HCT116 (cell line): ENCODE measurements at regions not wholly inside any gene's neighbourhood (a gene's known extent, or its start where the extent isn't known, plus 50 kb on each side); places are given as distances from the start of the nearest gene placed in this dataset.

Experiments used
- ATAC-seq: fragments of 200-7000 bp; cut with Tn5 transposase; 2 replicates; pipeline ENCODE4 v1.9.1; 2020; ENCODE audit warnings: mild to moderate bottlenecking, moderate library complexity
- BruUV-seq: library from RNA; stranded (reverse); fragments of 400-500 nt; replicated peaks from 2 replicates; lab custom pipeline; 2021; lab: Mats Ljungman, UMichigan
- CTCF ChIA-PET: fragments of 300-600 bp; sonication (Branson Sonifier 250); formaldehyde crosslinking; loops from one replicate; lab custom pipeline; 2021; ENCODE audit warnings: antibody characterized with exemption; lab: Charles Lee
- POLR2A ChIA-PET: fragments of 300-600, 350-600 bp; sonication (Branson Sonifier 250); formaldehyde crosslinking; loops from one replicate; lab custom pipeline; 2021; ENCODE audit warnings: antibody characterized with exemption; lab: Charles Lee
- RAD21 ChIA-PET, 2 experiments: fragments of 300-600 bp; sonication (Branson Sonifier 250); formaldehyde crosslinking; loops; one replicate each; lab custom pipeline; 2023; ENCODE audit warnings: low total read pairs in 2 of 2; ENCODE audit not compliant: uncharacterized antibody in 2 of 2, unreplicated experiment in 2 of 2, low non-redundant PET in 1 of 2; lab: Charles Lee
- DNase-seq: peaks from one replicate; pipeline ENCODE4 v3.0.0-alpha.2; 2010; ENCODE audit warnings: low read depth, low spot score
- H2AFZ ChIP-seq: fragments of 200-600 bp; shearing (Covaris generic), sonication (generic); 2 replicates; pipeline ENCODE4 v1.6.1; 2017; ENCODE audit warnings: low read depth, mixed run types, mixed read lengths, antibody characterized with exemption, low read length; ENCODE audit not compliant: poor library complexity, severe bottlenecking
- H3K27ac ChIP-seq: 2 replicates; pipeline ENCODE4 v1.5.1; 2012; ENCODE audit warnings: low read depth, low read length
- H3K27me3 ChIP-seq: fragments of 200-600 bp; sonication (generic); 2 replicates; pipeline ENCODE4 v1.6.1; 2016; ENCODE audit warnings: mixed run types, low read length, mixed read lengths; ENCODE audit not compliant: insufficient read depth
- H3K36me3 ChIP-seq, 2 experiments: fragments of 200-500 bp in 1 of 2; fragments of 200-600 bp in 1 of 2; sonication (Bioruptor generic) in 1 of 2; sonication (generic) in 1 of 2; 2 replicates each; pipeline versions ENCODE4 v1.5.1 to v1.6.1; 2014 to 2016; ENCODE audit warnings: low read length in 2 of 2, inconsistent platforms in 1 of 2, mixed read lengths in 1 of 2, mixed run types in 1 of 2; ENCODE audit not compliant: insufficient read depth in 2 of 2, control insufficient read depth in 1 of 2
- H3K4me1 ChIP-seq, 2 experiments: fragments of 200-600 bp in 1 of 2; sonication (generic) in 1 of 2; 2 replicates each; pipeline versions ENCODE4 v1.5.1 to v1.6.1; 2012 to 2017; ENCODE audit warnings: low read length in 2 of 2, inconsistent platforms in 1 of 2, mild to moderate bottlenecking in 1 of 2, mixed read lengths in 1 of 2, mixed run types in 1 of 2, moderate library complexity in 1 of 2; ENCODE audit not compliant: insufficient read depth in 2 of 2, control insufficient read depth in 1 of 2
- H3K4me2 ChIP-seq: fragments of 200-600 bp; sonication (generic); 2 replicates; pipeline ENCODE4 v1.6.1; 2017; ENCODE audit warnings: mixed run types, low read length, mixed read lengths
- H3K4me3 ChIP-seq, 2 experiments: fragments of 200-600 bp in 1 of 2; sonication (generic) in 1 of 2; replicated peaks in 1 of 2; 2 replicates each; pipeline ENCODE4 v1.5.1; 2011 to 2016; ENCODE audit warnings: low read length in 2 of 2, control low read depth in 1 of 2, low read depth in 1 of 2, mild to moderate bottlenecking in 1 of 2, mixed read lengths in 1 of 2, mixed run types in 1 of 2
- H3K79me2 ChIP-seq: fragments of 200-600 bp; sonication (generic); 2 replicates; pipeline ENCODE4 v1.6.1; 2017; ENCODE audit warnings: mild to moderate bottlenecking, mixed run types, low read length, moderate library complexity, mixed read lengths; ENCODE audit not compliant: insufficient read depth
- H3K9ac ChIP-seq: fragments of 200-600 bp; sonication (generic); 2 replicates; pipeline ENCODE4 v1.6.1; 2016; ENCODE audit warnings: low read length, mixed read lengths
- H3K9me2 ChIP-seq: fragments of 200-600 bp; sonication (generic), shearing (Covaris generic); 2 replicates; pipeline ENCODE4 v1.6.1; 2017; ENCODE audit warnings: mixed run types, mild to moderate bottlenecking, moderate library complexity; ENCODE audit not compliant: insufficient read depth
- H3K9me3 ChIP-seq, 2 experiments: fragments of 200-500 bp in 1 of 2; fragments of 200-600 bp in 1 of 2; sonication (Bioruptor generic) in 1 of 2; sonication (generic) in 1 of 2; 2 replicates each; pipeline ENCODE4 v1.6.1; 2014 to 2017; ENCODE audit warnings: low read length in 2 of 2, mixed read lengths in 2 of 2, inconsistent platforms in 1 of 2, low read depth in 1 of 2, mild to moderate bottlenecking in 1 of 2, mixed run types in 1 of 2, moderate library complexity in 1 of 2; ENCODE audit not compliant: control insufficient read depth in 1 of 2, insufficient read depth in 1 of 2
- H4K20me1 ChIP-seq: fragments of 200-600 bp; sonication (generic), shearing (Covaris generic); 2 replicates; pipeline ENCODE4 v1.6.1; 2017; ENCODE audit warnings: mixed run types, mild to moderate bottlenecking, moderate library complexity; ENCODE audit not compliant: insufficient read depth
- CEBPB ChIP-seq: IDR thresholded peaks from 2 replicates; pipeline ENCODE4 v1.6.1; 2012; ENCODE audit warnings: low read depth
- EGR1 ChIP-seq: IDR thresholded peaks from 2 replicates; pipeline ENCODE4 v1.6.1; 2012; ENCODE audit warnings: low read depth
- ELF1 ChIP-seq: IDR thresholded peaks from 2 replicates; pipeline ENCODE4 v1.6.1; 2012; ENCODE audit warnings: low read depth, borderline replicate concordance
- EZH2 ChIP-seq: fragments of 200-600 bp; sonication (generic); IDR thresholded peaks from 2 replicates; pipeline ENCODE4 v1.6.1; 2017; ENCODE audit warnings: antibody characterized with exemption, mixed run types
- EZH2phosphoT487 ChIP-seq: fragments of 200-600 bp; IDR thresholded peaks from 2 replicates; pipeline ENCODE4 v1.6.1; 2018; ENCODE audit warnings: antibody characterized with exemption, borderline replicate concordance
- FOSL1 ChIP-seq: IDR thresholded peaks from 2 replicates; pipeline ENCODE4 v1.6.1; 2012; ENCODE audit warnings: low read depth
- JUND ChIP-seq: IDR thresholded peaks from 2 replicates; pipeline ENCODE4 v1.6.1; 2012
- POLR2A ChIP-seq: IDR thresholded peaks from 2 replicates; pipeline ENCODE4 v1.7.0; 2011; ENCODE audit warnings: borderline replicate concordance; ENCODE audit not compliant: insufficient read depth, insufficient read length; ENCODE audit errors: extremely low read depth
- SIN3A ChIP-seq: IDR thresholded peaks from 2 replicates; pipeline ENCODE4 v1.6.1; 2012; ENCODE audit warnings: low read depth
- SP1 ChIP-seq: IDR thresholded peaks from 2 replicates; pipeline ENCODE4 v1.6.1; 2012; ENCODE audit warnings: low read depth
- TCF7L2 ChIP-seq: IDR thresholded peaks from 2 replicates; pipeline ENCODE4 v1.7.0; 2011; ENCODE audit warnings: borderline replicate concordance, inconsistent platforms; ENCODE audit not compliant: insufficient read depth, insufficient read length; ENCODE audit errors: extremely low read depth
- YY1 ChIP-seq: IDR thresholded peaks from 2 replicates; pipeline ENCODE4 v1.6.1; 2011; ENCODE audit warnings: low read length, low read depth, moderate library complexity, mild to moderate bottlenecking; ENCODE audit not compliant: insufficient replicate concordance; ENCODE audit errors: extremely low read depth
- ZFX ChIP-seq: fragments of 450-650 bp; IDR thresholded peaks from 2 replicates; pipeline ENCODE4 v1.6.1; 2017
- intact Hi-C: fragments of 100-400 bp; cut with micrococcal nuclease; formaldehyde crosslinking; loops from 2 replicates; pipeline ENCODE4 v1.10.0; 2022
- TF ChIP-seq, protein P1 (sequence below), 3 experiments: fragments of 200-600 bp in 1 of 3; sonication (generic) in 1 of 3; IDR thresholded peaks in 2 of 3; conservative IDR thresholded peaks in 1 of 3; 2 replicates each; pipeline ENCODE4 v1.5.1; 2012 to 2017; ENCODE audit warnings: low read depth in 2 of 3, low read length in 2 of 3, antibody characterized with exemption in 1 of 3, borderline replicate concordance in 1 of 3, control low read depth in 1 of 3, mild to moderate bottlenecking in 1 of 3, mixed read lengths in 1 of 3, mixed run types in 1 of 3, moderate library complexity in 1 of 3; ENCODE audit not compliant: insufficient read depth in 1 of 3
- TF ChIP-seq, protein P2 (sequence below): IDR thresholded peaks from 2 replicates; pipeline ENCODE4 v1.6.1; 2012
- TF ChIP-seq, protein P3 (sequence below): IDR thresholded peaks from 2 replicates; pipeline ENCODE4 v1.6.1; 2012; ENCODE audit warnings: low read depth

DNA sequence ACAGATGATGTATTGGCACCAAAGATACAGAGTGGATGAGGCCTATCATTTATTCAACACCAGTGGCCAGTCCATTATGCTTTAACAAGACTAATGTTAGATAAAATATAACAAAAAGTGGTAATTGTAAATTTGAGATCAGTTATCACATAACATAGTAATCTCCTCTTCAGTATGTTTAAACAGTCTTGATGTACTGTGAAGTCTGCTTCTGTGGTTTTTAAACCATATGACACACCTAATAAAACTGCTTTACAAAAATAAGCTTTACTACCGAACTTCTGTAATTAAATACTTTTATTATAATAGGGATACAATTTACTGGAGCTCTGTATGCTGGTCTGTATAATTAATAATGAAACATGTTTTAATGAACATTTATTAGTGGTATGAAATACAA lies 2156.1 kb upstream of the CELF4 start:
- ATAC-seq (no peak), DNase-seq (no peak)
- no peaks in the 10 kb centered on the region for H3K9me2 ChIP-seq
- H3K4me1 ChIP-seq = no peaks in the 10 kb centered on the region
- H3K27ac ChIP-seq = no peak overlapping the region
- ChIA-PET RAD21 (no interaction called here), CTCF (no interaction called here), POLR2A (no interaction called here)
- H2AFZ ChIP-seq = no peak overlapping the region
- H3K9me3 ChIP-seq = no peaks in the 10 kb centered on the region
- no peaks in the 10 kb centered on the region for H3K27me3 ChIP-seq
- H3K36me3 ChIP-seq = no peaks in the 10 kb centered on the region
- H4K20me1 ChIP-seq = no peaks in the 10 kb centered on the region
- H3K4me3 ChIP-seq = no peak overlapping the region
- TF ChIP-seq, protein P1, sequence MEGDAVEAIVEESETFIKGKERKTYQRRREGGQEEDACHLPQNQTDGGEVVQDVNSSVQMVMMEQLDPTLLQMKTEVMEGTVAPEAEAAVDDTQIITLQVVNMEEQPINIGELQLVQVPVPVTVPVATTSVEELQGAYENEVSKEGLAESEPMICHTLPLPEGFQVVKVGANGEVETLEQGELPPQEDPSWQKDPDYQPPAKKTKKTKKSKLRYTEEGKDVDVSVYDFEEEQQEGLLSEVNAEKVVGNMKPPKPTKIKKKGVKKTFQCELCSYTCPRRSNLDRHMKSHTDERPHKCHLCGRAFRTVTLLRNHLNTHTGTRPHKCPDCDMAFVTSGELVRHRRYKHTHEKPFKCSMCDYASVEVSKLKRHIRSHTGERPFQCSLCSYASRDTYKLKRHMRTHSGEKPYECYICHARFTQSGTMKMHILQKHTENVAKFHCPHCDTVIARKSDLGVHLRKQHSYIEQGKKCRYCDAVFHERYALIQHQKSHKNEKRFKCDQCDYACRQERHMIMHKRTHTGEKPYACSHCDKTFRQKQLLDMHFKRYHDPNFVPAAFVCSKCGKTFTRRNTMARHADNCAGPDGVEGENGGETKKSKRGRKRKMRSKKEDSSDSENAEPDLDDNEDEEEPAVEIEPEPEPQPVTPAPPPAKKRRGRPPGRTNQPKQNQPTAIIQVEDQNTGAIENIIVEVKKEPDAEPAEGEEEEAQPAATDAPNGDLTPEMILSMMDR (IDR thresholded peaks at IDR 0.05 in 2 of 3, conservative IDR thresholded peaks at IDR 0.05 in 1 of 3; ENCODE audit: borderline replicate concordance in 1 of 3, insufficient read depth in 1 of 3, low read depth in 2 of 3, low read length in 2 of 3) = no peak
- TF ChIP-seq EZH2phosphoT487 = no peak
- no peak for TF ChIP-seq POLR2A
- no peak for TF ChIP-seq EZH2
- TF ChIP-seq, protein P2, sequence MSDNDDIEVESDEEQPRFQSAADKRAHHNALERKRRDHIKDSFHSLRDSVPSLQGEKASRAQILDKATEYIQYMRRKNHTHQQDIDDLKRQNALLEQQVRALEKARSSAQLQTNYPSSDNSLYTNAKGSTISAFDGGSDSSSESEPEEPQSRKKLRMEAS = no peak
- TF ChIP-seq YY1 = no peak
- no peak for TF ChIP-seq ELF1
- no peak for TF ChIP-seq FOSL1
- TF ChIP-seq CEBPB = no peak
- no peak for TF ChIP-seq TCF7L2
- TF ChIP-seq EGR1 = no peak
- TF ChIP-seq, protein P3, sequence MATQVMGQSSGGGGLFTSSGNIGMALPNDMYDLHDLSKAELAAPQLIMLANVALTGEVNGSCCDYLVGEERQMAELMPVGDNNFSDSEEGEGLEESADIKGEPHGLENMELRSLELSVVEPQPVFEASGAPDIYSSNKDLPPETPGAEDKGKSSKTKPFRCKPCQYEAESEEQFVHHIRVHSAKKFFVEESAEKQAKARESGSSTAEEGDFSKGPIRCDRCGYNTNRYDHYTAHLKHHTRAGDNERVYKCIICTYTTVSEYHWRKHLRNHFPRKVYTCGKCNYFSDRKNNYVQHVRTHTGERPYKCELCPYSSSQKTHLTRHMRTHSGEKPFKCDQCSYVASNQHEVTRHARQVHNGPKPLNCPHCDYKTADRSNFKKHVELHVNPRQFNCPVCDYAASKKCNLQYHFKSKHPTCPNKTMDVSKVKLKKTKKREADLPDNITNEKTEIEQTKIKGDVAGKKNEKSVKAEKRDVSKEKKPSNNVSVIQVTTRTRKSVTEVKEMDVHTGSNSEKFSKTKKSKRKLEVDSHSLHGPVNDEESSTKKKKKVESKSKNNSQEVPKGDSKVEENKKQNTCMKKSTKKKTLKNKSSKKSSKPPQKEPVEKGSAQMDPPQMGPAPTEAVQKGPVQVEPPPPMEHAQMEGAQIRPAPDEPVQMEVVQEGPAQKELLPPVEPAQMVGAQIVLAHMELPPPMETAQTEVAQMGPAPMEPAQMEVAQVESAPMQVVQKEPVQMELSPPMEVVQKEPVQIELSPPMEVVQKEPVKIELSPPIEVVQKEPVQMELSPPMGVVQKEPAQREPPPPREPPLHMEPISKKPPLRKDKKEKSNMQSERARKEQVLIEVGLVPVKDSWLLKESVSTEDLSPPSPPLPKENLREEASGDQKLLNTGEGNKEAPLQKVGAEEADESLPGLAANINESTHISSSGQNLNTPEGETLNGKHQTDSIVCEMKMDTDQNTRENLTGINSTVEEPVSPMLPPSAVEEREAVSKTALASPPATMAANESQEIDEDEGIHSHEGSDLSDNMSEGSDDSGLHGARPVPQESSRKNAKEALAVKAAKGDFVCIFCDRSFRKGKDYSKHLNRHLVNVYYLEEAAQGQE = no peak
- no peak for TF ChIP-seq SP1
- no peak for TF ChIP-seq SIN3A
- TF ChIP-seq JUND = no peak
- no peak for TF ChIP-seq ZFX
- no peak overlapping the region for H3K9ac ChIP-seq
- H3K79me2 ChIP-seq = no peaks in the 10 kb centered on the region
- intact Hi-C loops = no loop called here
- no TSS peak for BruUV-seq
- no peak overlapping the region for H3K4me2 ChIP-seq
